Peyer's patch (tissue), 4 donors: ENCODE measurements at regions not wholly inside any gene's neighbourhood (a gene's known extent, or its start where the extent isn't known, plus 50 kb on each side); places are given as distances from the start of the nearest gene placed in this dataset.

Source experiments
- POLR2A ChIP-seq, 2 donors: fragments of 450-650 bp; IDR thresholded peaks; one replicate each; pipeline ENCODE4 v1.5.1; 2017; ENCODE audit warnings: antibody characterized with exemption in 2 of 2, mild to moderate bottlenecking in 2 of 2, moderate library complexity in 2 of 2
- TF ChIP-seq, protein P1 (sequence below), 6 experiments: fragments of 450-650 bp in 4 of 6; fragments of 200-600 bp in 2 of 6; sonication (generic) in 1 of 6; IDR thresholded peaks; one replicate each; pipeline ENCODE4 v1.5.1; 2017 to 2019; ENCODE audit warnings: antibody characterized with exemption in 6 of 6, mild to moderate bottlenecking in 3 of 6, moderate library complexity in 1 of 6

DNA sequence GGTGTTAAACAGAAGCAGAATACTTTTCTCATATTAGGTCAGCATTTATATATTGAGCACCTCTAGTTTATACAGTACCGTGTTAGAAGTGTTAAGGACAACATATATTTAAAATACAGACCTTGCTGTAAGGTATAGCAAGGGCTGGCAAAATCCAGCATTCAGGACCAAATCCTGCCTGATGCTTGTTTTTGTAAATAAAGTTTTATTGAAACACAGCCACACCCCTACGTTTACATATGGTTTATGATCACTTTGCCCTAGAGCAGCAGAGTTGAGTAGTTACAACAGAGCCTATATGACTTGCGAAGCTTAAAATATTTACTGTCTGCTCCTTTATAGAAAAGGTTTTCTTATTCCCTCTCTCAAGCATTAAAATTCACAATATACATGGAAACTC, 877.3 kb downstream of the MCTP2 start:
- TF ChIP-seq, protein P1, sequence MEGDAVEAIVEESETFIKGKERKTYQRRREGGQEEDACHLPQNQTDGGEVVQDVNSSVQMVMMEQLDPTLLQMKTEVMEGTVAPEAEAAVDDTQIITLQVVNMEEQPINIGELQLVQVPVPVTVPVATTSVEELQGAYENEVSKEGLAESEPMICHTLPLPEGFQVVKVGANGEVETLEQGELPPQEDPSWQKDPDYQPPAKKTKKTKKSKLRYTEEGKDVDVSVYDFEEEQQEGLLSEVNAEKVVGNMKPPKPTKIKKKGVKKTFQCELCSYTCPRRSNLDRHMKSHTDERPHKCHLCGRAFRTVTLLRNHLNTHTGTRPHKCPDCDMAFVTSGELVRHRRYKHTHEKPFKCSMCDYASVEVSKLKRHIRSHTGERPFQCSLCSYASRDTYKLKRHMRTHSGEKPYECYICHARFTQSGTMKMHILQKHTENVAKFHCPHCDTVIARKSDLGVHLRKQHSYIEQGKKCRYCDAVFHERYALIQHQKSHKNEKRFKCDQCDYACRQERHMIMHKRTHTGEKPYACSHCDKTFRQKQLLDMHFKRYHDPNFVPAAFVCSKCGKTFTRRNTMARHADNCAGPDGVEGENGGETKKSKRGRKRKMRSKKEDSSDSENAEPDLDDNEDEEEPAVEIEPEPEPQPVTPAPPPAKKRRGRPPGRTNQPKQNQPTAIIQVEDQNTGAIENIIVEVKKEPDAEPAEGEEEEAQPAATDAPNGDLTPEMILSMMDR (IDR thresholded peaks at IDR 0.05), result no peak
- no peak for TF ChIP-seq POLR2A (IDR thresholded peaks at IDR 0.05)
